Stimulated activated memory B cell treated with anti-CD40 and anti-IgM and Interleukin-4, amounts not matched to agents 10 μg/mL and 1 μg/mL and 100 μg/mL, for 72 hours (primary cell): ENCODE measurements at regions not wholly inside any gene's neighbourhood (a gene's known extent, or its start where the extent isn't known, plus 50 kb on each side); places are given as distances from the start of the nearest gene placed in this dataset.

ENCODE experiments used
- ATAC-seq: fragments of 150-1000 bp; cut with Tn5 transposase; 2 replicates; pipeline ENCODE4 v1.10.0; 2021
- H3K27ac Mint-ChIP-seq: one replicate; pipeline ENCODE4 v1.8.0; 2022; ENCODE audit warnings: mild to moderate bottlenecking, mixed read lengths
- H3K27me3 Mint-ChIP-seq: one replicate; pipeline ENCODE4 v1.8.0; 2022; ENCODE audit warnings: mixed read lengths
- H3K36me3 Mint-ChIP-seq: one replicate; pipeline ENCODE4 v1.8.0; 2022; ENCODE audit warnings: mixed read lengths
- H3K4me1 Mint-ChIP-seq: one replicate; pipeline ENCODE4 v1.8.0; 2022; ENCODE audit warnings: mixed read lengths
- H3K4me3 Mint-ChIP-seq: one replicate; pipeline ENCODE4 v1.8.0; 2022; ENCODE audit warnings: mild to moderate bottlenecking, moderate library complexity, mixed read lengths
- H3K9me3 Mint-ChIP-seq: one replicate; pipeline ENCODE4 v1.8.0; 2022; ENCODE audit warnings: mixed read lengths

DNA sequence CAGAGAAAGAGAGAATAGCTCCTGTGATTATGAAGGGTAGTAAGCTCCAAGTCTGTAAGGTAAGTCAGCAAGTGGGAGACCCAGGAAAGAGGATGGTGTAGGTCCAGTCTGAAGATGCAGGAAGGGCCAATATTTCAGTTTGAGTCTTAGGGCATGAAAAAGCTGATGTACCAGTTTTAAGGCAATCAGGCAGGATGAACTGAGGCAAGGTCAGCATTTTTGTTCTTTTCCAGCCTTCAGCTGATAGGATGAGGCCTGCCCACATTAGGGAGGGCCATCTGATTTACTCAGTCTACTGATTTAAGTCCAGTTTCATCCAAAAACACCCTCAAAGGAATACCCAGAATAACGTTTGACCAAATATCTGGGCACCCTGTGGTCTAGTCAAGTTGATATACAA is 347.3 kb downstream of the CMPK2 start:
- Mint-ChIP-seq H3K36me3 (no peaks in the 10 kb centered on the region), H3K4me3 (no peak overlapping the region), H3K4me1 (no peaks in the 10 kb centered on the region), H3K9me3 (no peaks in the 10 kb centered on the region), H3K27me3 (no peaks in the 10 kb centered on the region), H3K27ac (no peak overlapping the region)
- no peak for ATAC-seq

DNA sequence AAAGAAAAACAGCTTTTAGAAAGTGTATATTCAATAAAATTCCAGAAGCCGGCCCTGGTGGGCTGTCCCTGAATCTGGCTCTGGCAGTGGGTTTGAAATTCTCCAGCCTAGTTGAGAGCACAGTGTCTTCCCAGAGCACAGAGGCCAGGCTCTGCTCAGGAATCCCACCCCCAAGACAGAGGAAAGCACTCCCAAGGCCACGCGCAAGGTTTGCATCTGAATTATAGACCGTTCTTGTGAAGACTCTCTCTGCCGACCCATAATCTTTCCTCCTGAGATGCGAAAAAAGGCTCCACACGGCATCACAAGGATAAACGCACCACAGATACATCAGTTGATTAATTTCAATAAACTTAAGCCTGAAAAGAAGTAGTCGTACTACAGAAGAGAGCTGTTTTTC is 342.2 kb downstream of the CMPK2 start:
- no peak overlapping the region for H3K27ac Mint-ChIP-seq
- no peak for ATAC-seq
- no peaks in the 10 kb centered on the region for H3K27me3 Mint-ChIP-seq
- H3K9me3 Mint-ChIP-seq, result no peaks in the 10 kb centered on the region
- no peaks in the 10 kb centered on the region for H3K36me3 Mint-ChIP-seq
- H3K4me3 Mint-ChIP-seq, result no peak overlapping the region
- no peaks in the 10 kb centered on the region for H3K4me1 Mint-ChIP-seq

DNA sequence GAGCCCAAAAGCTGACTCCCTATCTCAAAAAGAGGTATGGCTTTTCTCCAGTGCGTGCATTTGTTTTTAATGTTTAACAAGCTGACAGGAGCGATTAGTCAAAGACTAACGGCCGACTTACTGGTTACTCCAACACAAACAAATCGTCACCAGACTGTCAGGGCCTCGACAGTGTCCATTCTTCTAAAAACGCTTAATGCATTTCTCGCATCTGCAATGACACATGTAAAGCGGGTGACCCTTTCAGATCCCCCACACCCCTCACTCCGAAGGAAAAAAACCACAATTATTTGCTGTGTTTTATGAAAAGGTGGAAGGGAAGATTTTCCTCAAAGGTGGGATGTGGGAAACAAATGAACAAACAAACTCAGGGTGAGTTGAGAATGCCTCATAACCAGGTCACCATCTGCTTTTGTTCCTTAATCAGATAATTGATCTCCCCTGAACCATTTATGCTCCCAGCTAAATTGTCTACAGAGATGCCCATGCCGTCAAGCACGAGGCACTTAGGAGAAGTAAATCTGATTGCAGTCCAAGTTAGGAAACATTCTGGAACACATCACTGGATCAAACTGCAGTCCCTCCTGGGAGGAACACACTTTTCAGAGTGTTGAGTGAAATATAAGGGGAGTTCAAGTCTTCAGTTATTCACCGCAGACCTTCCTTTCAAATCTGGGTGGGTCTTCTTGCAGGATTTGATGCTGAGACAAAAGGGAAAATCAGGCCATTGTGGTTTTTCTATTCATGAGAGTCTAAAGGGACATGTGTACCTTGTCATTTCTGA is 340.8 kb downstream of the CMPK2 start:
- H3K9me3 Mint-ChIP-seq, result no peaks in the 10 kb centered on the region
- ATAC-seq, result no peak
- no peak overlapping the region for H3K4me3 Mint-ChIP-seq
- H3K27ac Mint-ChIP-seq, result no peak overlapping the region
- H3K36me3 Mint-ChIP-seq, result no peaks in the 10 kb centered on the region
- no peaks in the 10 kb centered on the region for H3K4me1 Mint-ChIP-seq
- no peaks in the 10 kb centered on the region for H3K27me3 Mint-ChIP-seq

DNA sequence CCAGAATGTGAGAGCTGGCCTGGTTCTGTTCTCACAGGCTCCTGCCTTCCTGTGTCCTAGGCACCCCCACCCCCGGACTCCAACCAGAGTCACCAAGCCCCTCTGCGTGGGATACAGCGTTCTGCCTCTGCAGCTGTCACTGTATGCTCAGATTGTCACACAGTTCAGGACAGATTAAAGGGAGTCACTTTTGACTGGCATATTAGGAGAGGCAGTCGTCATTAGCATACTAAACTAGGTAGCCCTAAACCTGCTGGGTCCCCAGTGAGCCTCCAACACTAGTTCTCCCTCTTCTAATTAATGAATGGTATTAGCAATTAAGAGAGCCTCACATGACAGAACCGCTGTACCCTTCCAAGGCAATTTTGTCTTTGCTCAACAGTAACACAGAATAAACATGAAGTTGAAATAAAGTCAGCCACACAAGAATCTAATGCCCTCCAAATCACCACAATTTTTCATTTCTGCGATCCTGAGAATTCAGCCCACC is 340.2 kb downstream of the CMPK2 start:
- H3K4me3 Mint-ChIP-seq, result no peak overlapping the region
- H3K27ac Mint-ChIP-seq, result no peak overlapping the region
- H3K27me3 Mint-ChIP-seq, result no peaks in the 10 kb centered on the region
- H3K36me3 Mint-ChIP-seq, result no peaks in the 10 kb centered on the region
- H3K9me3 Mint-ChIP-seq, result no peaks in the 10 kb centered on the region
- no peaks in the 10 kb centered on the region for H3K4me1 Mint-ChIP-seq
- no peak for ATAC-seq

DNA sequence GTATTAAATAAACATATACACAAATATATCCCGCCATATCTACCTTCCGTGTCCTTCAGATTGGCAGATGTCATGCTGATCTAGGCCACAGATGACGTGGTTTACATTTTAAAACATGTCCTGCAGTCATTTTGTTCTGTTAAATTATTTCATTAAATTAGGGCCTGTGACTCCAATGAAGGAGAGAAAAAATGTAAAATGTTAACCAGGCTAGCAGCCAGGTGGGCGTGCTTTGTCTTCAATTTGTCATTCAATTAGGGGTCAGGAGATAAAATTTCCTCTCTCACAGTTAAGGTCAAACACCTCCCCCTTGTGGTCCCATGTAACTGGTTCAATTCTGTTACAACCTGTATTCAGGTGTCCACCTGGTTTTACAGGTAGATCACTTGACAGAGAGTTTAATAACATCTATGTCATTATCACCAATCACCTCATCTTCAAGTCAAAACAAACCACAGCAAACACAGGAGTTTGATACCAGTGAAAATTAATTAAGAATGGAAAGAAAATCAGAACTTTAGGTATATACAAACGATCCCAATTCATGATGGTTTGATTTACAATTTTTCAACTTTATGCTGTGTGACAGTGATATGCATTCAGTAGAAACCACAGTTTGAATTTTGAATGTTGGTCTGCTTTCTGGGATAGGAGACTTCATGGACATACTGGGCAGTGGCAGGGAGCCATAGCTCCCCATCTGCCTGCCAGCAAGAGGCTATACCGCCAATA is 339.4 kb downstream of the CMPK2 start:
- Mint-ChIP-seq H3K4me3 (no peak overlapping the region), H3K36me3 (no peaks in the 10 kb centered on the region), H3K9me3 (no peaks in the 10 kb centered on the region), H3K27ac (no peak overlapping the region), H3K27me3 (no peaks in the 10 kb centered on the region), H3K4me1 (no peaks in the 10 kb centered on the region)
- ATAC-seq, result no peak

DNA sequence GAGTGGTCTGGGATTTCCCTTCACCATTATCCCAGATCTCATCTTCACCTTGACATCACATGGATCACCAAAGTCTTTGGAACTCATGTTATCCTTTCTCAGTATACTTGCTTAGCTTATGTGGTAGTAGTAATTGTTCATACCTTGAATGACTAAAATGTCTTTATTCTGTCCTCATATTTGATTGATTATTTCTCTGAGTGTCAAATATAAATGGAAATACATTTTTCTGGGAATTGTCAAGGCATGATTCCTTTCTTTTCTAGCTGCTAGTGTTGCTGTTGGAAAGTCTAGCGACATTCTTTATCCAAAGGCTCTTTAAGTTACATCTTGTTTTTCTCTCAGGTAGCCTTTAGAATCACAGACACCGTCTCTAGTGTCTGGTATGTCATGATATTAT is 334.4 kb downstream of the CMPK2 start:
- no peak overlapping the region for H3K27ac Mint-ChIP-seq
- peaks cover 10% of the 10 kb centered on the region for H3K27me3 Mint-ChIP-seq
- no peaks in the 10 kb centered on the region for H3K9me3 Mint-ChIP-seq
- H3K36me3 Mint-ChIP-seq, result no peaks in the 10 kb centered on the region
- ATAC-seq, result no peak
- H3K4me3 Mint-ChIP-seq, result no peak overlapping the region
- H3K4me1 Mint-ChIP-seq, result no peaks in the 10 kb centered on the region

DNA sequence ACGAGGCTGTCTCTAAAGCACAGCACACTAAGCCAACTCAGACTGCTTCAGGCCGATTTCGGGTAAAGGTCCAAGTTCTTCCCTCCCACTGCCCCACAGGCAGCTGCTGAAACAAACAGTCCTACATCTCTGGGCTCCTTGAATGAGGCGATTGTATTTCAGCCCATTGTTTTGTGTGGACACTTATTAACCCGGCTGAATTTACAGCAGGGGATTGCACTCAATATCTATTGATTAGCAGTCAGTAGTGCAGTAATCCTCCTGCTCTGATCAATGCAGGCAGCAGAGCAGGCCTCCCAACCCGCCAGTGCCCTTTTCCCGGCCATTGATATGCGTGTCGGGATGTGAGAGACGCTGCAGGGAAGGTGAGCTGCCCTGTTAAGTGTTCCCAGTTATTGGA is 330.1 kb downstream of the CMPK2 start:
- no peaks in the 10 kb centered on the region for H3K9me3 Mint-ChIP-seq
- H3K27ac Mint-ChIP-seq, result no peak overlapping the region
- peaks cover 18% of the 10 kb centered on the region for H3K27me3 Mint-ChIP-seq
- no peak for ATAC-seq
- no peak overlapping the region for H3K4me3 Mint-ChIP-seq
- H3K4me1 Mint-ChIP-seq, result no peaks in the 10 kb centered on the region
- no peaks in the 10 kb centered on the region for H3K36me3 Mint-ChIP-seq

DNA sequence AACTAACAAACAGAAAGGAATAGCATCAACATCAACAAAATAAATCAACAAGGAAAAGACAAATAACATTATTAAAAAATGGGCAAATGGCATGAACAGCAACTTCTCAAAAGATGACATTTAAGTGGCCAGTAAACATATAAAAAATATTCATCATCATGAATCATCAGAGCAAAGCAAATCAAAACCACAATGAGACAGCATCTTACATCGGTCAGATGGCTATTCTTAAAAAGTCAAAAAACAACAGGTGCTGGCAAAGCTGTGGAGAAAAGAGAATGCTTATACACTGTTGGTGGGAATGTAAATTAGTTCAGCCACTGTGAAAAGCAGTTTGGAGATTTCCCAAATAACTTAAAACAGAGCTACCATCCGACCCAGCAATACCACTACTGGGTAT is 327.1 kb downstream of the CMPK2 start:
- H3K4me3 Mint-ChIP-seq, result no peak overlapping the region
- no peaks in the 10 kb centered on the region for H3K4me1 Mint-ChIP-seq
- H3K9me3 Mint-ChIP-seq, result no peaks in the 10 kb centered on the region

DNA sequence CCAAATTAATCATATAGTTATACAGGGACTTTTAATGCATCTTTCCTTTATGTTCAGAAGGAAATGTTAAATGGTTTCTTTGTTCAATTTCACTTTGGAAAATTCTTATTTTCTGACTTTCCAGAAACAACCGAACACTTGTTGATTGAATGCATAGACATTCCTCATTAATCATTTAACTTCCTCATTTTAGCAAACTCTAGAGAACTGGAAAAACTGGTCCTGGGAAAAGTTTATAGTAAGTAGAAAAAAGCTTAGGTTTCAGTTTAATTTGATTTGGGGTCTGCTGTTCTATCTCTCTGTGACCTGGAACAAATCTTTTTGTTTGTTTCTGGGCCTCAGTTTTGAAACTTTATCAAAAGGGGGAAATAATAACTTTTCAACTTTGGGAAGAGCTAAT is 320.4 kb downstream of the CMPK2 start:
- H3K9me3 Mint-ChIP-seq, result peaks cover 9% of the 10 kb centered on the region
- no peak overlapping the region for H3K27ac Mint-ChIP-seq
- H3K36me3 Mint-ChIP-seq, result no peaks in the 10 kb centered on the region
- H3K4me3 Mint-ChIP-seq, result no peak overlapping the region
- no peaks in the 10 kb centered on the region for H3K4me1 Mint-ChIP-seq
- no peaks in the 10 kb centered on the region for H3K27me3 Mint-ChIP-seq
- no peak for ATAC-seq

More for the DNA sequence above, 327.1 kb downstream of the CMPK2 start:
- Mint-ChIP-seq H3K27me3 (peaks cover 18% of the 10 kb centered on the region), H3K27ac (no peak overlapping the region), H3K36me3 (no peaks in the 10 kb centered on the region)
- no peak for ATAC-seq

DNA sequence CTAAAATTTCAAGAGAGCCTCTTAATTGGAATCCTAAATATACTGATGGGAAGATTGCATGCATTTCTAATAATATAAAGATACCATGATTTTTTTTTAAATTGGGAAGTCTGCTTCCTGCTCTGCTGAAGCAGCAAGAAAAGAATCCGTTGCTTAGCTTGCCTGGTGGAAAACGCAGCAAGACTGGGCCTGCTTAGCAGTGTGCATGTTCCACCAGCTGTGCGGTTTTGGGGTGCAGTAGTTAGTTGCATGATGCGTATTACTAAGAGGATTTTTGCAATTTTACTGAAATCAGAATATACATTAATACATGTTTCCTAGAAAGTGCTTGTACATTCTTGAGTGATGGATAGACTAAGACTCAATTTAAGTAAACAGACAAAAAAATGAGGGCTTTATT is 319.9 kb downstream of the CMPK2 start:
- H3K27me3 Mint-ChIP-seq, result no peaks in the 10 kb centered on the region
- H3K9me3 Mint-ChIP-seq, result peaks cover 9% of the 10 kb centered on the region
- no peak overlapping the region for H3K4me3 Mint-ChIP-seq
- no peaks in the 10 kb centered on the region for H3K4me1 Mint-ChIP-seq
- no peak overlapping the region for H3K27ac Mint-ChIP-seq
- H3K36me3 Mint-ChIP-seq, result no peaks in the 10 kb centered on the region
- no peak for ATAC-seq

DNA sequence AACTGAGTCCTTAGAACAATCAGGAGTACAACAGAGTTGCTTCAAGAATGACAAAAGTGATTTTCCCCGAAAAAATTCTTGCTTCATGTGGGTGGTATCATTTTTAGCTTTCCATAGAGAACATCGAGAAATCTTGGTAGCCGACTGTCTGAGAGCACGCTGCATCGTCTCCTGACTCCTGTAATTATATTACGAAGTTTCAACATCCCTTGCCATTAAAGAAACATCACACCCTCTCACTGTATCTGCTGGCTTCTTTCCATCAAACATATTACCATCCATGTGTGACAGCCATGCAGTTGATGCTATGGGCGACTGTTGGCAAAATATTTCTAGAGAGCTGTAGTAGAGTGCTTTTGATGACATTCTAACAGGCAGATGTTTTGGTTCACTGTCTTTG is 311.2 kb downstream of the CMPK2 start:
- Mint-ChIP-seq H3K36me3 (no peaks in the 10 kb centered on the region), H3K9me3 (peaks cover 2% of the 10 kb centered on the region), H3K4me3 (no peak overlapping the region), H3K4me1 (no peaks in the 10 kb centered on the region), H3K27ac (no peak overlapping the region), H3K27me3 (no peaks in the 10 kb centered on the region)
- no peak for ATAC-seq

DNA sequence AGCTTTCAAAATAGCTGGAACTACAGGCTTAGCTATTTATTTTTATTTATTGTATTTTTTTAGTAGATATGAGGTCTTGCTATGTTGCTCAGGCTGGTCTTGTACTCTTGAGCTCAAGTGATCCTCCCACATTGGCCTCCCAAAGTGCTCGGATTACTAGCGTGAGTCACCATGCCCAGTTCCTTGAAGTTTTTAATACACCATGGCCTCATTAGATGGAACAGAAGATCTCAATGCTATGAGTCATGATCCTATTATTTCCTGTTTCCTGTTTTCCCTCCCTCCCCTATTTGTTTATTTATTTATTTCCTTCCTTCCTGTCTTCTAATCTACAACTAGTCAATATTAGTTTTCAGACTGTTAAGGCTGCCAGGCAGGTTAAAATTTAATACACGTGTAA is 309.0 kb downstream of the CMPK2 start:
- no peaks in the 10 kb centered on the region for H3K9me3 Mint-ChIP-seq

DNA sequence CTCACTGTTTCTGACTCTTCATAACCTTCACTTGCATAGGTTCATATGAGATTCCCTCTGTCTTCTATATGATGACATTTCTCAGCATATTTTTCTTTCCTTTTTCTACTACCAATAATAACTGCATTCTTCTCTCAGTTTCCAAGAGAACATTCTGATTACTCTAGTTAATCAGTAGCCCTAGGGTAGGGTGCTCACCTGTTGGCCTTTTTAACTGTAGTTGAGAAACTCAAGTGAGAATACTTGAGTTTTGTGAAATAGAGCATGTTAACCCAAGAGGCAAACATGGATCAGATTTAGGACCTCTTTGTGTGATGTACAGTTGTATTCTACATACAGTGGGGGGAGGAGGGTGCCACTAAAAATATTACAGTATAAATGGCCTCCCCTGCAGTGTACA is 308.0 kb downstream of the CMPK2 start:
- Mint-ChIP-seq H3K4me1 (no peaks in the 10 kb centered on the region), H3K4me3 (no peak overlapping the region)
- ATAC-seq, result no peak

More for the DNA sequence above, 309.0 kb downstream of the CMPK2 start:
- Mint-ChIP-seq H3K4me3 (no peak overlapping the region), H3K27me3 (no peaks in the 10 kb centered on the region), H3K4me1 (no peaks in the 10 kb centered on the region), H3K27ac (no peak overlapping the region), H3K36me3 (no peaks in the 10 kb centered on the region)
- no peak for ATAC-seq

DNA sequence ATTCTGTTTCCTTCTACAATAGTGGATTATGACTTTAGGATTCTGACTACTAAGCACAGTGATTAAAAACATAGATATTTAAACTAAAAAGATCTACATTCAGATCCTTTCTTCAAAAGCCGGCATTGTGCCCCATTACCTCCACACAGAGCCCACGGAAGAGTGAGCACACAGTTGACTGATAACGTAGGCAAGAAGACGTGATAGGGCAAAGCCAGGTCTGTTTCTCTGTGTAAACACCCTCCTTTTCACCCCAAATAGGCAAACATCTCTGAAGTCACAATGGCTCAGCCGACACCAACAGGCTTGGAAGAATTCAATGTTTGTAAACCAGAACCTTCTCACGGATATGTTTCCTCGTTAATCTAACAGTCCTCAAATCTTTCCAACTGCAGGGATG is 302.9 kb downstream of the CMPK2 start:
- no peaks in the 10 kb centered on the region for H3K36me3 Mint-ChIP-seq
- H3K9me3 Mint-ChIP-seq, result no peaks in the 10 kb centered on the region
- no peak for ATAC-seq
- H3K27me3 Mint-ChIP-seq, result no peaks in the 10 kb centered on the region
- H3K27ac Mint-ChIP-seq, result no peak overlapping the region
- no peaks in the 10 kb centered on the region for H3K4me1 Mint-ChIP-seq
- no peak overlapping the region for H3K4me3 Mint-ChIP-seq

More for the DNA sequence above, 308.0 kb downstream of the CMPK2 start:
- H3K36me3 Mint-ChIP-seq, result no peaks in the 10 kb centered on the region
- no peaks in the 10 kb centered on the region for H3K9me3 Mint-ChIP-seq
- H3K27me3 Mint-ChIP-seq, result no peaks in the 10 kb centered on the region
- H3K27ac Mint-ChIP-seq, result no peak overlapping the region

DNA sequence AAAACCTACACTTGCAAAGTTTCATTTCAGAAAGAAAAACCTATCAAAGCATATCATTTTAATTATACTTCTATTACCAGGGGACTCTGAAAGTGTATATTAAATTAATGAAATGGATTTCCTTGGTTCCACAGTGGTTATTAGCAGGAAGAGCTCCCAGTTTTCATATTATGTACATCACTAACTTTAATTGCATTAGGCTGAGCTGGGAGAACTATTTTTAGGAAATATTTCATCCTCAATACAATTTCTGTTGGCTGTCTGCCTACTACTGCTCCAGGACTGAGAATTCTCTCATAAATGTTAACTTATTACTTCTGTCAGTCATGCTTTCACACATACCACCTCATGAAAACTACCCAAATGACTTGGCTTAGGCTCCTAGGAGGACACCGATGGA is 301.4 kb downstream of the CMPK2 start:
- Mint-ChIP-seq H3K27me3 (no peaks in the 10 kb centered on the region), H3K36me3 (no peaks in the 10 kb centered on the region), H3K27ac (no peak overlapping the region), H3K4me3 (no peak overlapping the region), H3K9me3 (no peaks in the 10 kb centered on the region), H3K4me1 (no peaks in the 10 kb centered on the region)
- no peak for ATAC-seq

DNA sequence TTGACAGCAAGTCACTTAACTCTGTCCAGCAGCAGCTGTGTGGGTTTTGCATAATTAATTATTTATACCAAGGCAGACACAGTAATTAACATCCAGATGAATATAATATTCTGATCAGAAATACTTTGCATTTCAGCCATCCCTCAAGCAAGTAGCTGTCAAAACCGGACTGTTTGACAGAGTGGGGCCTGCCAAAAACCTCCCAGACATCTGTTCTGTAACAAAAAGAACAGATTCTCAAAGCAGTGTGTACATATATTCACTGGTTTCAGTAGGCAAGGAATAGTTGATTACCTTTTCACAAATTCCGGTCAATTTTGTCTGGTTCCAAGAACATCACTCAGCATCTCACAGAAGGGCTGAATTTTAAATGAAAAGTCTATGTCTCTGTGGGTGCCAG is 291.6 kb downstream of the CMPK2 start:
- H3K4me1 Mint-ChIP-seq, result no peaks in the 10 kb centered on the region
- H3K27me3 Mint-ChIP-seq, result peaks cover 8% of the 10 kb centered on the region
- H3K27ac Mint-ChIP-seq, result no peak overlapping the region

More for the DNA sequence above, 291.6 kb downstream of the CMPK2 start:
- no peak for ATAC-seq
- no peak overlapping the region for H3K4me3 Mint-ChIP-seq
- no peaks in the 10 kb centered on the region for H3K36me3 Mint-ChIP-seq
- H3K9me3 Mint-ChIP-seq, result peaks cover 4% of the 10 kb centered on the region
